ENCODE measurements at regions not wholly inside any gene's neighbourhood (a gene's known extent, or its start where the extent isn't known, plus 50 kb on each side); places are given as distances from the start of the nearest gene placed in this dataset.

GRCh38 chr12:59096246-59096645, 175.9 kb upstream of the LRIG3 start:
- TF ChIP-seq CTCF (IDR thresholded peaks at IDR 0.05) (no peak), POLR2A (IDR thresholded peaks at IDR 0.05) (no peak)
